A549 (cell line): ENCODE measurements at regions not wholly inside any gene's neighbourhood (a gene's known extent, or its start where the extent isn't known, plus 50 kb on each side); places are given as distances from the start of the nearest gene placed in this dataset.

Experiments
- ATAC-seq, 2 experiments: fragments of 200-7000 bp in 1 of 2; fragments of >200 bp in 1 of 2; cut with Nextera tagmentation in 1 of 2; cut with Tn5 transposase in 1 of 2; 3 replicates each; pipeline versions ENCODE4 v1.8.0 to v1.9.1; 2018 to 2020; ENCODE audit warnings: mild to moderate bottlenecking in 1 of 2, moderate library complexity in 1 of 2
- CTCF ChIA-PET: fragments of 300-600 bp; sonication (Branson Sonifier 250); formaldehyde crosslinking; extraction: SDS; loops from one replicate; lab custom pipeline; 2021; ENCODE audit warnings: antibody characterized with exemption, inconsistent platforms; lab: Yijun Ruan, JAX
- POLR2A ChIA-PET: fragments of 350-600 bp; formaldehyde crosslinking; extraction: SDS; loops from one replicate; lab custom pipeline; 2021; ENCODE audit warnings: antibody characterized with exemption, inconsistent platforms; lab: Yijun Ruan, JAX
- DNase-seq, 2 experiments: peaks; one replicate each; pipeline versions ENCODE4 v3.0.0 to v3.0.0-alpha.2; 2011 to 2016; ENCODE audit warnings: low read depth in 1 of 2, low spot score in 1 of 2
- FAIRE-seq: peaks from 2 replicates; lab custom pipeline; 2011; peaks lifted over from hg19 to GRCh38; lab: Jason Lieb, UNC
- H3K27ac ChIP-seq, 2 experiments: fragments of >200 bp; sonication (Bioruptor Twin); formaldehyde crosslinking; 3 replicates each; pipeline ENCODE4 v1.5.1; 2016 to 2017
- H3K4me1 ChIP-seq: fragments of >200 bp; sonication (Bioruptor Twin); formaldehyde crosslinking; 3 replicates; pipeline ENCODE4 v1.6.1; 2016
- H3K4me2 ChIP-seq: fragments of >200 bp; sonication (Bioruptor Twin); formaldehyde crosslinking; 3 replicates; pipeline ENCODE4 v1.6.1; 2016
- H3K4me3 ChIP-seq: fragments of >200 bp; sonication (Bioruptor Twin); formaldehyde crosslinking; 3 replicates; pipeline ENCODE4 v1.5.1; 2016
- H3K9me3 ChIP-seq: fragments of >200 bp; sonication (Bioruptor Twin); formaldehyde crosslinking; 3 replicates; pipeline ENCODE4 v1.6.1; 2016
- BHLHE40 ChIP-seq: IDR thresholded peaks from 2 replicates; pipeline ENCODE4 v1.6.1; 2012; ENCODE audit warnings: low read depth, low read length, inconsistent platforms
- CEBPB ChIP-seq, 2 experiments: fragments of >200 bp in 1 of 2; sonication (Bioruptor Twin) in 1 of 2; formaldehyde crosslinking in 1 of 2; IDR thresholded peaks; 2 replicates each; pipeline ENCODE4 v1.6.1; 2012 to 2016
- EHMT2 ChIP-seq: fragments of 200-600 bp; sonication (generic); IDR thresholded peaks from 2 replicates; pipeline ENCODE4 v1.6.1; 2016; ENCODE audit warnings: antibody characterized with exemption, low read depth, mild to moderate bottlenecking, moderate library complexity
- ELK1 ChIP-seq: fragments of 150-350 bp; IDR thresholded peaks from 2 replicates; pipeline ENCODE4 v1.6.1; 2014; ENCODE audit warnings: low read depth, mild to moderate bottlenecking, low read length
- ESRRA ChIP-seq: fragments of 150-350 bp; IDR thresholded peaks from 2 replicates; pipeline ENCODE4 v1.6.1; 2014; ENCODE audit warnings: mild to moderate bottlenecking, low read length, borderline replicate concordance
- FOSB ChIP-seq: fragments of 250-450 bp; sonication (Bioruptor Pico); IDR thresholded peaks from 2 replicates; pipeline ENCODE4 v1.5.0; 2020; ENCODE audit warnings: mild to moderate bottlenecking, moderate library complexity
- FOSL2 ChIP-seq, 2 experiments: fragments of 450-650 bp in 1 of 2; fragments of >200 bp in 1 of 2; sonication (Bioruptor Twin) in 1 of 2; formaldehyde crosslinking; IDR thresholded peaks; 2 replicates each; pipeline versions ENCODE4 v1.5.0 to v1.6.1; 2016 to 2020; ENCODE audit warnings: mild to moderate bottlenecking in 1 of 2, moderate library complexity in 1 of 2
- FOXS1 ChIP-seq: fragments of 250-450 bp; sonication (Bioruptor Pico); IDR thresholded peaks from 2 replicates; pipeline ENCODE4 v1.5.0; 2020; ENCODE audit warnings: mild to moderate bottlenecking, moderate library complexity
- HDAC2 ChIP-seq: fragments of 200-600 bp; sonication (generic); IDR thresholded peaks from 2 replicates; pipeline ENCODE4 v1.6.1; 2016
- HES2 ChIP-seq: fragments of >200 bp; sonication (Bioruptor Twin); formaldehyde crosslinking; IDR thresholded peaks from 2 replicates; pipeline ENCODE4 v1.6.1; 2016
- HEYL ChIP-seq: fragments of 250-450 bp; sonication (Bioruptor Pico); IDR thresholded peaks from 2 replicates; pipeline ENCODE4 v1.8.0; 2021; ENCODE audit warnings: mild to moderate bottlenecking, moderate library complexity
- HOXA7 ChIP-seq: fragments of 250-450 bp; sonication (Bioruptor Pico); IDR thresholded peaks from 2 replicates; pipeline ENCODE4 v1.5.0; 2020; ENCODE audit warnings: mild to moderate bottlenecking, moderate library complexity
- HOXB13 ChIP-seq: fragments of 250-450 bp; sonication (Bioruptor Pico); IDR thresholded peaks from 2 replicates; pipeline ENCODE4 v1.5.0; 2020; ENCODE audit warnings: low read depth, mild to moderate bottlenecking, moderate library complexity
- KDM1A ChIP-seq: fragments of 200-600 bp; sonication (generic); IDR thresholded peaks from 2 replicates; pipeline ENCODE4 v1.6.1; 2016; ENCODE audit warnings: low read depth, mild to moderate bottlenecking
- KDM5A ChIP-seq: fragments of 200-600 bp; sonication (generic); IDR thresholded peaks from 2 replicates; pipeline ENCODE4 v1.6.1; 2016; ENCODE audit warnings: antibody characterized with exemption, mild to moderate bottlenecking
- MAFK ChIP-seq: fragments of 450-650 bp; IDR thresholded peaks from 2 replicates; pipeline ENCODE4 v1.6.1; 2014; ENCODE audit not compliant: partially characterized antibody
- MAZ ChIP-seq: fragments of 150-350 bp; IDR thresholded peaks from 2 replicates; pipeline ENCODE4 v1.6.1; 2014; ENCODE audit warnings: antibody characterized with exemption, low read depth, low read length, borderline replicate concordance
- NFE2L2 ChIP-seq: fragments of 150-350 bp; conservative IDR thresholded peaks from 2 replicates; pipeline ENCODE4 v1.6.1; 2014; ENCODE audit warnings: low read length
- POLR2A ChIP-seq: IDR thresholded peaks from 2 replicates; pipeline ENCODE4 v1.6.1; 2012; ENCODE audit warnings: mild to moderate bottlenecking, low read length
- POLR2AphosphoS2 ChIP-seq: conservative IDR thresholded peaks from 2 replicates; pipeline ENCODE4 v1.6.1; 2012; ENCODE audit warnings: low read length, improper control_type of control experiment, inconsistent platforms
- RAD21 ChIP-seq, 2 experiments: fragments of >200 bp in 1 of 2; sonication (Bioruptor Twin) in 1 of 2; formaldehyde crosslinking in 1 of 2; IDR thresholded peaks in 1 of 2; conservative IDR thresholded peaks in 1 of 2; 2 replicates in 1 of 2; 3 replicates in 1 of 2; pipeline ENCODE4 v1.6.1; 2012 to 2018; ENCODE audit warnings: inconsistent platforms in 1 of 2
- RCOR1 ChIP-seq: fragments of 150-350 bp; IDR thresholded peaks from 2 replicates; pipeline ENCODE4 v1.6.1; 2014; ENCODE audit warnings: antibody characterized with exemption, low read length, low read depth
- RFX5 ChIP-seq: fragments of 450-650 bp; IDR thresholded peaks from 2 replicates; pipeline ENCODE4 v1.7.1; 2014; ENCODE audit warnings: antibody characterized with exemption, mild to moderate bottlenecking, moderate library complexity
- RNF2 ChIP-seq: fragments of 200-600 bp; sonication (generic); IDR thresholded peaks from 2 replicates; pipeline ENCODE4 v1.6.1; 2016; ENCODE audit warnings: low read depth, mild to moderate bottlenecking, antibody characterized with exemption, moderate library complexity, borderline replicate concordance
- WGBS: methylation state at CpG from one replicate; pipeline ENCODE4 v1.1.6; 2017; ENCODE audit errors: missing lambda C conversion rate; 5-methylcytosine and 5-hydroxymethylcytosine counted together

- ChIA-PET CTCF (interaction anchor here (1.1 to 1.7 kb wide), 3 partner anchors 82 to 804 kb away, joined by 3 read pairs; no protein-coding TSS in a partner anchor), POLR2A (no interaction called here)
- Histone ChIP-seq H3K4me1 (no peaks in the 10 kb centered on the region), H3K27ac (no peak overlapping the region), H3K9me3 (0 out of 3 replicates have a peak, but pooled peaks cover 3% of the 10 kb centered on the region), H3K4me3 (no peak overlapping the region), H3K4me2 (no peak overlapping the region)
- FAIRE-seq (no peak), DNase-seq (no peak), ATAC-seq (no peak)
- WGBS: 33% methylated on average over 3 of the region's 3 CpGs
- TF ChIP-seq FOSL2 (IDR thresholded peaks at IDR 0.05): no peak
- TF ChIP-seq FOSL2 (CRISPR knock-in tag; IDR thresholded peaks at IDR 0.05): no peak
- TF ChIP-seq HOXA7 (CRISPR knock-in tag): no peak
- TF ChIP-seq KDM5A: no peak
- no peak for TF ChIP-seq EHMT2
- TF ChIP-seq FOXS1 (CRISPR knock-in tag): no peak
- no peak for TF ChIP-seq NFE2L2
These were observed 115.1 kb upstream of the MVB12B start for GRCh38 chr9:126211441-126212074.

- ChIA-PET CTCF (interaction anchor here (0.7 to 1.2 kb wide), 3 partner anchors 11 to 808 kb away, joined by 3 to 4 read pairs (median 3); no protein-coding TSS in a partner anchor), POLR2A (no interaction called here)
- no peak overlapping the region for H3K27ac ChIP-seq
- FAIRE-seq (no peak), DNase-seq (no peak), ATAC-seq (no peak)
- no peak overlapping the region for H3K4me3 ChIP-seq
- H3K9me3 ChIP-seq: 0 out of 3 replicates have a peak, but pooled peaks cover 3% of the 10 kb centered on the region
- TF ChIP-seq NFE2L2: no peak
- no peak for TF ChIP-seq POLR2AphosphoS2
- no peak for TF ChIP-seq KDM1A
- no peak for TF ChIP-seq RCOR1
- TF ChIP-seq HDAC2: no peak
- no peak for TF ChIP-seq POLR2A
- TF ChIP-seq EHMT2: no peak
- TF ChIP-seq MAZ: no peak
- no peak for TF ChIP-seq HOXB13 (CRISPR knock-in tag)
- TF ChIP-seq HES2: no peak
- no peak for TF ChIP-seq BHLHE40
- no peak for TF ChIP-seq ESRRA
- no peak for TF ChIP-seq CEBPB (IDR thresholded peaks at IDR 0.05)
- TF ChIP-seq HEYL: no peak
- no peak for TF ChIP-seq RNF2
- no peak for TF ChIP-seq HOXA7 (CRISPR knock-in tag)
- TF ChIP-seq ELK1: no peak
- TF ChIP-seq, all 56 proteins: peak for 0
- WGBS: 23% methylated on average over 4 of the region's 4 CpGs
- Histone ChIP-seq H3K4me1 (no peaks in the 10 kb centered on the region), H3K4me2 (no peak overlapping the region)
These were observed 111.1 kb upstream of the MVB12B start for GRCh38 chr9:126215486-126215885.

- POLR2A ChIA-PET: no interaction called here
- no peak for FAIRE-seq
- no peak for ATAC-seq
- CTCF ChIA-PET: no interaction called here
- DNase-seq: no peak
- H3K4me2 ChIP-seq: no peak overlapping the region
- no peak for TF ChIP-seq RAD21 (conservative IDR thresholded peaks at IDR 0.05 in 1 of 2, IDR thresholded peaks at IDR 0.05 in 1 of 2)
- TF ChIP-seq MAFK: no peak
- no peak for TF ChIP-seq HES2
- TF ChIP-seq HEYL: no peak
- no peak for TF ChIP-seq FOSB (CRISPR knock-in tag)
- TF ChIP-seq RFX5: no peak
- TF ChIP-seq BHLHE40: no peak
- peaks cover 11% of the 10 kb centered on the region for H3K9me3 ChIP-seq
- H3K4me3 ChIP-seq: no peak overlapping the region
- H3K27ac ChIP-seq: no peak overlapping the region
- 45% methylated on average over 4 of the region's 4 CpGs for WGBS
- no peaks in the 10 kb centered on the region for H3K4me1 ChIP-seq
These were observed 109.8 kb upstream of the MVB12B start for GRCh38 chr9:126216826-126217225.
